Kidney tubule cell (primary cell): ENCODE measurements at regions not wholly inside any gene's neighbourhood (a gene's known extent, or its start where the extent isn't known, plus 50 kb on each side); places are given as distances from the start of the nearest gene placed in this dataset.

Source experiments
- DNase-seq: peaks from one replicate; pipeline ENCODE4 v3.0.0-alpha.2; 2018; ENCODE audit warnings: low spot score

GRCh38 chr12:24223926-24224325, 274.5 kb upstream of the SOX5 start:
- no peak for DNase-seq

DNA sequence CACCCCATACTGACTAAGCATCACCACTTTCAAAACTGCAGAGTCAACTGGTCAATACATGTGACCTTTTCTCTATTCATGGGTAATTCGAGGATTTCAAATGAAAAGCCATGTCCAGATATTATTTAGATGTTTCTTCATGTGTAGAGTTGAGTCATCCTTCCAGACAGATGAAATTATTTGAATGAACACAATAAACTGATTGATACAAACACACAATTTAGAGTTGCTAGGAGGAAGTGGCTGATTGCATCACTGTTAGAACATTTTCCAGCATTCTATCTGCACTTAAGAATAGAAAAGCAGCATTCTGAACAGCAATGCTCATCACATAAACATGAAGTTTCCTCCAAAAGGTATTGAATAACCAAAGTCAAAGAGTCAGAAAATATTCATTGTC, 273.5 kb upstream of the SOX5 start:
- DNase-seq = peak; percentile 83

DNA sequence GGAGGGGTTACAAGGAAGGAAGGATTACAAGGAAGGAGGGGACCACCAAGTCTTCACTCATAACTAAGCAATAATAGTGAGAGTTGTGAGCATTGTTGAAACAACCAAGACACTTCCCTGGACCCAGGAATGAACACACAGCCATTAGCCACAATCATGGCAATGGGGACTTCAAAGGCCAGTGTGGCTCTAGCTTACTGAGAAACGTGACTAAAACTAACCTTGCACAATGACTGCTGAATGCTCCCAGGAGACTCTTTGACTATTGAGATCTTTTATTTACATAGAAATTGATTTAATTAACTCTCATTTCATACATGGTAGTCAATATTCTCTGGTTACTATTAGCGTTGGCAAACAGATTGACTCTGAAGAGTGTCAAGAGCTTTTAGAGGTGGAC, 263.0 kb upstream of the SOX5 start:
- no peak for DNase-seq

- DNase-seq = no peak
Measured at GRCh38 chr12:24206621-24207020, 257.2 kb upstream of the SOX5 start.

DNA sequence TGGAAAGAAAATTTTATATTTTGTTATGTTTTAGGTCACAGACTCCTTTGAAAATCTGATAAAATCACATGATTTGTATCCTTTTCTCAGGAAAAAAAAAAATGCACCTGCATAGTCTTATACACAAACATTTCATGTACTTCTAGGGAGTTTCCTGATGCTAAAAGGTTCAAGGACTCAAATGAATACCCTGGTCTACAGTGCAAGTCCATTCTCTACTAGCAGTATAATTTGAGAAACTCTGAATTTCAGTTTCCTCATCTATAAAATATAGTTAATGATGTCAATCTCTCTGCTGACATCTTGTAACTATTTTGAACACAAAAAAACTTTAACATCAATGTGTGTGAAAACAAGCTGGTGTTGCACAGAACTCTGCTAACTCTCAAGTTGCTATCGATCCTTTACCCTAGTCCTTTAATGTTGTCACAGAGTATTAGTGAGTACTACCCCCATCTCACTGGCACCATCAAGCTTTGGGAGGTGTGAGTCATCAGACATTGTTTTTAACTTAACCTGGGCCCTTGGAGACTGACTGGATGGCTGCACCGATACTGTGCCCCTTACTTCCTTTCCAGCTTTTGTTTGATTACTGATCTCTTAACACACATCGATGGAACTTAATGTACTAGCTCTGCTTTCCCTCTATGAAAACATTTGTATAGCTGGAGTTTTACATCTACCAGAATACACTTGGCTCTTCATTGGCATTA, 251.9 kb upstream of the SOX5 start:
- DNase-seq = peak; percentile 70

- DNase-seq = peak; percentile 54
Measured at GRCh38 chr12:24200010-24200409, 250.5 kb upstream of the SOX5 start.

GRCh38 chr12:24198936-24199671, 249.6 kb upstream of the SOX5 start:
- peak; percentile 59 for DNase-seq

- peak; percentile 54 for DNase-seq
Measured at GRCh38 chr12:24198070-24198469, 248.6 kb upstream of the SOX5 start.

GRCh38 chr12:24197532-24197931, 248.1 kb upstream of the SOX5 start:
- peak; percentile 1 for DNase-seq

DNA sequence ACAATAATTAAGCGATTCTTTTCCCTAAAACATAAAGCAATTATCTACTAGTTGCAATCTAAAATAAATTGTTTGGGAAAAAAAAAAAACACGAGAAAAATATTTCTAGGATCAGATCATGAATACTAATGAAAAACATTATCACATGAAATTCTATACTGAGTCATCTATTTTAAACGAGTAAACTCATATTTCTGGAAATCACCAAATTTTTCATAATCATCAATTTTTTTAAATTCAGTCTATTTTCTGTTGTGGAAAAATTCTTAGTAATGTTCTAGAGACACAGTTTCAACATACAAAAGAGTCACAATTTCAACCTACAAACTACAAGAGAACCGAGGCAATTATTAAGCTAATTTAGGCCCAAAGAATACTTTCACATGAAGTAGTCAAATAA, 245.6 kb upstream of the SOX5 start:
- DNase-seq = no peak

DNA sequence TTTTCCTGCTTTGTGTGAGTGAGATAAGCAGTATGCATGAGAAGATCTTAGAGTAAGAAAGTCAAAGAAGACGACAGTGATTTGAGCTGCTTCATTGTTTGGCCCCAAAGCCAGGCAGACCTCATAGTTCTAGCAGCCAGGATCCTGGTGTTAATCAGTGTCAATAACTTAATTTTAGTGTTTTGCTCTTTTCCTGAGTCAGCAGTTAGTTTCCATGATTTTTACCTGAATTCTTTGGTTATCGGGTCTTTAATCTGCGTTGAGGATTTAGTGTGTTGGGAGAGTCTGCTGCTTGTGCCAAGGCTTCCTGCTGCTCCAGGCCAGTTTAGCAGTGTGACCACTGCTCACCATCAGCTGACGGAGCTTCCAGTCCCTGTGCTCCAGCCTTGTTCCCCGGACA, 241.6 kb upstream of the SOX5 start:
- no peak for DNase-seq

GRCh38 chr12:24185782-24186181, 236.3 kb upstream of the SOX5 start:
- no peak for DNase-seq

DNA sequence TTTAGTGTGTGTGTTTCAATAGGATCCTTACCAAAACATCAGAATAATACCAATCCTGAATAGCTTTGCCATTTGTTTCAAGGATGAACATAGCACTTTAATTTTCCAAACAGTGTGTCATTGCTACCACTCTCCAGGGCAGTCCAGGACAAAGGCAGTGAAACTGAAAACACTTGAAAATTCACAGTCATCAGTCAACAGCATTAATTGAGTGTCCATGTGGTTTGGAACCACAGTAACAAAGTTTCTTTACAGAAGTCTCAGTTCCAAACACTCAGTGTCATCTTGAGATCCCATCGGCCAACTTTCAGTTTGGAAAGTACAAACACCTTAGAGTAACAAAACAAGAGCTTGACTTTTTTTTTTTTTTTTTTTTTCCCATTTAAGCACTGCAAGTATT, 228.4 kb upstream of the SOX5 start:
- no peak for DNase-seq

DNA sequence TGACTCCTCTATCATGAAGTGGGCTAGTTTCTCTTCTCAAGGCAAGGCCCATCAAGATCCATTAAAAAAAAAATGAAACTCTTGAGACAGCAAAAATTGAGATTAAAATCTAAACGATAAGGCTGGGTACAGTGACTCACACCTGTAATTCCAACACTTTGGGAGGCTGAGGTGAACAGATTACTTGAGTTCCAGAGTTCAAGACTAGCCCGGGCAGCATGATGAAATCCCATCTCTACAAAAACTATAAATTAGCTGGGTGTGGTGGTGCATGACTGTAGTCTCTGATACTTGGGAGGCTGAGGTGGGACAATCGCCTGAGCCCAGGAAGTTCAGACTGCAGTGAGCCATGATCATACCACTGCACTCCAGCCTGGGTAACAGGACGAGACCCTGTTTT, 226.5 kb upstream of the SOX5 start:
- no peak for DNase-seq

- DNase-seq = no peak
Measured at GRCh38 chr12:24175284-24175683, 225.8 kb upstream of the SOX5 start.

GRCh38 chr12:24173067-24173466, 223.6 kb upstream of the SOX5 start:
- no peak for DNase-seq

GRCh38 chr12:24172773-24173066, 223.2 kb upstream of the SOX5 start:
- DNase-seq = no peak

GRCh38 chr12:24172031-24172772, 222.7 kb upstream of the SOX5 start:
- no peak for DNase-seq

- no peak for DNase-seq
Measured at GRCh38 chr12:24155042-24155441, 205.6 kb upstream of the SOX5 start.

DNA sequence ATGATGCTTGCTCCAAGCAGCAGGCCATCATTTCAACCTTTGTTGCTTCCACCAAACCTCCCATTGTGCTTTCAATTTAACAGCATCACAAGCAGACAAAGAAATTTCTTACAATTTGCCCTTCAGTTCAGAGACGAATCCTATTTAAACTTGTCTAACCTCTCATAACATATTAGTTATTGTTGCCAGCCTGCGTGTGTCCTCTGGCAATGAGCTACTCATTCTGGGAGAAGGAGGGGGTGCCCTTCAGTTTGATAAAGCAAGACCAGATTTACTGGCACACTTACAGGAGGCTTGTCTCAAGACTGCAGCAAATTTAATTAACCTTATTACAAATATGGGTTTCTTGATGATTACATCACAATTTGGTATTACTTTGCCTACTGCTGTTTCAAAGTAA, 203.6 kb upstream of the SOX5 start:
- DNase-seq = no peak

DNA sequence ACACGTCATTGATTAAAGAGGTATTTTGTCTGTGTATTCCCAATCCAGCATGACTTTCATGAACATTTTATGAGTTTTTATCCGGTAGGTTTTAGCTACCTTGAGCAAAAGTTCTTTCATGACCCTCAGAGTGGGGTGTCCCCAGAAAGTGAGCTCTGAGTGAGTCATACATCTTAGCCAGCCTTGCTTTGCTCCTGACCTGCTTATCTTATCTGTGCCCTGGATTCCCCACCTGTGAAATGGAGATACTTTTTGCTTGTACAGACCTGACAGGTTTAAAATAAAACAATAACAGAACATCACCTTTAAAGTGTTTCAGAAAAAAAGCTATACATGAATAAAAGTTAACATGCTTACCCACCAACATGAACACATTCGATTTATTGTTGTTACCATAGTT, 202.8 kb upstream of the SOX5 start:
- no peak for DNase-seq

DNA sequence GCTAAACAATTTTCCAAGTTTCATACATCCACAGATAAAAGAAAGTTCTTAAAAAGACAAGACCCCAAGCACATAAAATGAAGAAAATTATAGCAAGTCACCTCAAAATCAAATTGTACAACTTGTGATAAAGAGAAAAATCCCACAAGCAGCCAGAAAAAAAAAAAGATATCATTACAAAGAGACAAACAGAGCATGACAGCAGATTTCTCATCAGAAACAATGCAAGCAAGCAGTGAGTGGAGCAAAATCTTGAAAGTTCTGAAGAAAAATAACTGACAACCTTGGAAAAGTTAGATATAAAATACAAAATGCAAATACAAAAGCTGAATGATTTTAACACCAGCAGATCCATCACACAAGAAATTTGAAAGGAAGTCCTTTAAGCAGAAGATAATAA, 194.5 kb upstream of the SOX5 start:
- no peak for DNase-seq

DNA sequence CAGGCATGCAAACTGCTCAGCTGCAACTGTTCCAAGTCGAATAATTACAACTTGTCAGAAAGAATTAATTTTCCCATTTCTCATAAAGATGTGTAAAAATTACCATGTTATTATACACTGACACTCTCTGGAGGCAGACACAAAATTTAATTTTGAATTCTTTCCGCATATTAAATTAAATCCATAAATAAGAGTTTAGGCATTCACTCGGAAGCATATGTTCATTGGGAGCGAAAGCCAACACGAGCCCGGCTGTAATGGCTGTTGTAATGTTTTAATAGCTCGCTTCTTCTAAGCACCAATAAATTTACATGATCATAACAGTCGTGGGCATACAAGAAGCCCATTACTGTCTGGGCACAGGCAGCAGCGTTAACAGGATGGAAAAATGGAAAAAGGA, 189.6 kb upstream of the SOX5 start:
- DNase-seq = no peak
